ENCODE measurements at regions not wholly inside any gene's neighbourhood (a gene's known extent, or its start where the extent isn't known, plus 50 kb on each side); places are given as distances from the start of the nearest gene placed in this dataset.
"Not testable (repeated sequence)": the region's sequence is repeated elsewhere in the genome, so short reads cannot be mapped to it uniquely, and the experiment has no call there.

GRCh38 chr3:69671082-69671952, 67.9 kb upstream of the MITF start:
- H3K27me3 ChIP-seq (ENCODE audit: insufficient read depth, low read length, poor library complexity, severe bottlenecking): no peaks in the 10 kb centered on the region
- Mint-ChIP-seq H3K4me3 (no peak overlapping the region), H3K27ac (no peak overlapping the region), H3K27me3 (peaks cover 0 to 3% of the 10 kb centered on the region in 2 donors), H3K9me3 (peaks cover 0 to 2% (median 0%) of the 10 kb centered on the region in 5 donors), H3K36me3 (no peaks in the 10 kb centered on the region), H3K4me1 (no peaks in the 10 kb centered on the region)
- H3K36me3 ChIP-seq (ENCODE audit: insufficient read depth, low read length): no peaks in the 10 kb centered on the region
- no peaks in the 10 kb centered on the region for H3K4me1 ChIP-seq (ENCODE audit: insufficient read depth, low read length)
- DNase-seq: no peak
- no peak overlapping the region for H3K27ac ChIP-seq (ENCODE audit: low read depth, low read length)
- ChIA-PET POLR2A (no interaction called here), CTCF (no interaction called here)
- H3K4me3 ChIP-seq (ENCODE audit: low read length): no peak overlapping the region
- H3K9me3 ChIP-seq (ENCODE audit: low read length): no peaks in the 10 kb centered on the region

GRCh38 chr3:69669070-69669469, 70.2 kb upstream of the MITF start:
- Histone ChIP-seq H3K36me3 (ENCODE audit: insufficient read depth, low read length) (no peaks in the 10 kb centered on the region), H3K4me1 (ENCODE audit: insufficient read depth, low read length) (no peaks in the 10 kb centered on the region), H3K9me3 (ENCODE audit: low read length) (no peaks in the 10 kb centered on the region), H3K27ac (ENCODE audit: low read depth, low read length) (no peak overlapping the region), H3K4me3 (ENCODE audit: low read length) (no peak overlapping the region), H3K27me3 (ENCODE audit: insufficient read depth, low read length, poor library complexity, severe bottlenecking) (no peaks in the 10 kb centered on the region)
- H3K4me3 Mint-ChIP-seq: no peak overlapping the region
- no peak for DNase-seq
- POLR2A ChIA-PET: no interaction called here
- H3K4me1 Mint-ChIP-seq: no peaks in the 10 kb centered on the region
- no peaks in the 10 kb centered on the region for H3K36me3 Mint-ChIP-seq
- no peak overlapping the region for H3K27ac Mint-ChIP-seq
- peaks cover 0 to 2% (median 0%) of the 10 kb centered on the region in 5 donors for H3K9me3 Mint-ChIP-seq
- peaks cover 0 to 2% of the 10 kb centered on the region in 2 donors for H3K27me3 Mint-ChIP-seq
- CTCF ChIA-PET: no interaction called here

- H3K36me3 ChIP-seq (ENCODE audit: insufficient read depth, low read length): no peaks in the 10 kb centered on the region
- ChIA-PET POLR2A (no interaction called here), CTCF (no interaction called here)
- H3K4me1 ChIP-seq (ENCODE audit: insufficient read depth, low read length): no peaks in the 10 kb centered on the region
- Mint-ChIP-seq H3K27me3 (no peaks in the 10 kb centered on the region), H3K4me3 (no peak overlapping the region), H3K36me3 (no peaks in the 10 kb centered on the region), H3K27ac (no peak overlapping the region), H3K9me3 (peaks cover 0 to 2% (median 0%) of the 10 kb centered on the region in 5 donors), H3K4me1 (no peaks in the 10 kb centered on the region)
- no peak overlapping the region for H3K27ac ChIP-seq (ENCODE audit: low read depth, low read length)
- no peak for DNase-seq
- H3K9me3 ChIP-seq (ENCODE audit: low read length): no peaks in the 10 kb centered on the region
- H3K4me3 ChIP-seq (ENCODE audit: low read length): no peak overlapping the region
- H3K27me3 ChIP-seq (ENCODE audit: insufficient read depth, low read length, poor library complexity, severe bottlenecking): no peaks in the 10 kb centered on the region
Measured at GRCh38 chr3:69665026-69665737, 74.1 kb upstream of the MITF start.

- H3K9me3 Mint-ChIP-seq: no peaks in the 10 kb centered on the region
- H3K36me3 ChIP-seq (ENCODE audit: insufficient read depth, low read length): no peaks in the 10 kb centered on the region
- H3K9me3 ChIP-seq (ENCODE audit: low read length): no peaks in the 10 kb centered on the region
- H3K4me3 ChIP-seq (ENCODE audit: low read length): no peak overlapping the region
- H3K4me3 Mint-ChIP-seq: no peak overlapping the region
- no peaks in the 10 kb centered on the region for H3K27me3 Mint-ChIP-seq
- no peak overlapping the region for H3K27ac ChIP-seq (ENCODE audit: low read depth, low read length)
- H3K4me1 ChIP-seq (ENCODE audit: insufficient read depth, low read length): no peaks in the 10 kb centered on the region
- no peaks in the 10 kb centered on the region for H3K4me1 Mint-ChIP-seq
- H3K36me3 Mint-ChIP-seq: no peaks in the 10 kb centered on the region
- H3K27me3 ChIP-seq (ENCODE audit: insufficient read depth, low read length, poor library complexity, severe bottlenecking): no peaks in the 10 kb centered on the region
- ChIA-PET CTCF (no interaction called here), POLR2A (no interaction called here)
- H3K27ac Mint-ChIP-seq: no peak overlapping the region
- DNase-seq: no peak
Measured at GRCh38 chr3:69660631-69661030, 78.6 kb upstream of the MITF start.

GRCh38 chr3:69659180-69659910, 79.9 kb upstream of the MITF start:
- Mint-ChIP-seq H3K4me3 (no peak overlapping the region), H3K27me3 (no peaks in the 10 kb centered on the region), H3K27ac (no peak overlapping the region), H3K4me1 (no peaks in the 10 kb centered on the region), H3K9me3 (no peaks in the 10 kb centered on the region), H3K36me3 (no peaks in the 10 kb centered on the region)
- DNase-seq: no peak
- Histone ChIP-seq H3K27ac (ENCODE audit: low read depth, low read length) (no peak overlapping the region), H3K27me3 (ENCODE audit: insufficient read depth, low read length, poor library complexity, severe bottlenecking) (no peaks in the 10 kb centered on the region), H3K4me3 (ENCODE audit: low read length) (no peak overlapping the region), H3K36me3 (ENCODE audit: insufficient read depth, low read length) (no peaks in the 10 kb centered on the region), H3K4me1 (ENCODE audit: insufficient read depth, low read length) (no peaks in the 10 kb centered on the region), H3K9me3 (ENCODE audit: low read length) (no peaks in the 10 kb centered on the region)
- POLR2A ChIA-PET: no interaction called here
- CTCF ChIA-PET: no interaction called here

- CTCF ChIA-PET: no interaction called here
- no peaks in the 10 kb centered on the region for H3K27me3 Mint-ChIP-seq
Measured at GRCh38 chr3:69658514-69659140, 80.6 kb upstream of the MITF start.

GRCh38 chr3:69657030-69657429, 82.2 kb upstream of the MITF start:
- H3K4me3 Mint-ChIP-seq; H3K36me3 ChIP-seq (ENCODE audit: insufficient read depth, low read length); H3K4me1 ChIP-seq (ENCODE audit: insufficient read depth, low read length); H3K4me3 ChIP-seq (ENCODE audit: low read length); H3K27ac ChIP-seq (ENCODE audit: low read depth, low read length); H3K9me3 Mint-ChIP-seq; POLR2A ChIA-PET; H3K36me3 Mint-ChIP-seq; H3K27me3 ChIP-seq (ENCODE audit: insufficient read depth, low read length, poor library complexity, severe bottlenecking); DNase-seq; H3K27ac Mint-ChIP-seq; H3K4me1 Mint-ChIP-seq; H3K27me3 Mint-ChIP-seq; CTCF ChIA-PET; H3K9me3 ChIP-seq (ENCODE audit: low read length): not testable (repeated sequence)

More at GRCh38 chr3:69658514-69659140, 80.6 kb upstream of the MITF start:
- Mint-ChIP-seq H3K4me1 (no peaks in the 10 kb centered on the region), H3K27ac (no peak overlapping the region), H3K9me3 (no peaks in the 10 kb centered on the region), H3K4me3 (no peak overlapping the region), H3K36me3 (no peaks in the 10 kb centered on the region)
- POLR2A ChIA-PET: no interaction called here
- Histone ChIP-seq H3K27me3 (ENCODE audit: insufficient read depth, low read length, poor library complexity, severe bottlenecking) (no peaks in the 10 kb centered on the region), H3K4me3 (ENCODE audit: low read length) (no peak overlapping the region), H3K9me3 (ENCODE audit: low read length) (no peaks in the 10 kb centered on the region), H3K36me3 (ENCODE audit: insufficient read depth, low read length) (no peaks in the 10 kb centered on the region), H3K27ac (ENCODE audit: low read depth, low read length) (no peak overlapping the region), H3K4me1 (ENCODE audit: insufficient read depth, low read length) (no peaks in the 10 kb centered on the region)
- DNase-seq: no peak

- CTCF ChIA-PET: no interaction called here
- no peaks in the 10 kb centered on the region for H3K36me3 Mint-ChIP-seq
- no peak overlapping the region for H3K27ac Mint-ChIP-seq
Measured at GRCh38 chr3:69651765-69652164, 87.5 kb upstream of the MITF start.

More at GRCh38 chr3:69651765-69652164, 87.5 kb upstream of the MITF start:
- no peak overlapping the region for H3K4me3 ChIP-seq (ENCODE audit: low read length)
- DNase-seq: no peak
- no peaks in the 10 kb centered on the region for H3K9me3 ChIP-seq (ENCODE audit: low read length)
- peaks cover 0 to 2% of the 10 kb centered on the region in 2 donors for H3K27me3 Mint-ChIP-seq
- no peaks in the 10 kb centered on the region for H3K4me1 ChIP-seq (ENCODE audit: insufficient read depth, low read length)
- no peaks in the 10 kb centered on the region for H3K4me1 Mint-ChIP-seq
- POLR2A ChIA-PET: no interaction called here
- no peaks in the 10 kb centered on the region for H3K36me3 ChIP-seq (ENCODE audit: insufficient read depth, low read length)
- no peak overlapping the region for H3K27ac ChIP-seq (ENCODE audit: low read depth, low read length)
- peaks cover 0 to 5% (median 0%) of the 10 kb centered on the region in 5 donors for H3K9me3 Mint-ChIP-seq
- no peaks in the 10 kb centered on the region for H3K27me3 ChIP-seq (ENCODE audit: insufficient read depth, low read length, poor library complexity, severe bottlenecking)
- no peak overlapping the region for H3K4me3 Mint-ChIP-seq

All from CD8-positive, alpha-beta memory T cell (primary cell).